Natural killer cell treated with Interleukin-12 subunit alpha and Interleukin-12 subunit beta and Interleukin-15 and Interleukin-18, amount 100 ng/mL, for 72 hours (primary cell): ENCODE measurements at regions not wholly inside any gene's neighbourhood (a gene's known extent, or its start where the extent isn't known, plus 50 kb on each side); places are given as distances from the start of the nearest gene placed in this dataset.

ENCODE experiments used
- ATAC-seq, 2 donors: fragments of 150-1000 bp; cut with Tn5 transposase in 1 of 2; sonication (Bioruptor Pico), chemical (Tn5 transposase) in 1 of 2; 2 replicates each; pipeline ENCODE4 v1.10.0; 2021
- DNase-seq: peaks from one replicate; pipeline ENCODE4 v3.0.0; 2022; ENCODE audit warnings: low spot score
- H3K27ac Mint-ChIP-seq, 2 donors: 1 replicate in 1 of 2; 2 replicates in 1 of 2; pipeline ENCODE4 v1.8.0; 2022; ENCODE audit warnings: mixed read lengths in 2 of 2, mild to moderate bottlenecking in 1 of 2, moderate library complexity in 1 of 2
- H3K27me3 Mint-ChIP-seq, 2 donors: 1 replicate in 1 of 2; 2 replicates in 1 of 2; pipeline ENCODE4 v1.8.0; 2022; ENCODE audit warnings: mixed read lengths in 2 of 2
- H3K36me3 Mint-ChIP-seq: one replicate; pipeline ENCODE4 v1.8.0; 2022; ENCODE audit warnings: mixed read lengths
- H3K4me1 Mint-ChIP-seq, 2 donors: 1 replicate in 1 of 2; 2 replicates in 1 of 2; pipeline ENCODE4 v1.8.0; 2022; ENCODE audit warnings: low read depth in 2 of 2, mixed read lengths in 2 of 2, mild to moderate bottlenecking in 1 of 2
- H3K4me3 Mint-ChIP-seq: one replicate; pipeline ENCODE4 v1.8.0; 2022; ENCODE audit warnings: mixed read lengths
- H3K9me3 Mint-ChIP-seq: 2 replicates; pipeline ENCODE4 v1.8.0; 2022; ENCODE audit warnings: mixed read lengths

DNA sequence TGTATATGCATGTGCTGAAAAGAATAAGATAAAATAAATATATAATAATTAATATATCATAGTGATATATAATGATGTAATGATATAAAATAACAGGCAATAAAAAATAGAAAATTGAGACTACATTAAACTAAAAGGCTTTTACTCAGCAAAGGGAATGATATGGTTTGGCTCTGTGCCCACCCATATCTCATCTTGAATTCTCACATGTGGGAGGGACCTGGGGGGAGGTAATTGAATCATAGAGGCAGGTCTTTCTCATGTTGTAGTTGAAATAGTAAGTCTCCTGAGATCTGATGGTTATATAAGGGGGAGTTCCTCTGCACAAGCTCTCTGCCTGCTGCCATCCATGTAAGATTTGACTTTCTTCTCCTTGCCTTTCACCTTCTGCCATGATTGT, 1550.9 kb upstream of the CDH6 start:
- ATAC-seq = no peak
- Mint-ChIP-seq H3K36me3 (no peaks in the 10 kb centered on the region), H3K27ac (no peak overlapping the region), H3K4me1 (no peaks in the 10 kb centered on the region), H3K9me3 (peaks cover 21% of the 10 kb centered on the region), H3K4me3 (no peak overlapping the region), H3K27me3 (no peaks in the 10 kb centered on the region)
- no peak for DNase-seq

- DNase-seq (no peak), ATAC-seq (no peak)
- Mint-ChIP-seq H3K27me3 (no peaks in the 10 kb centered on the region), H3K4me1 (no peaks in the 10 kb centered on the region), H3K4me3 (no peak overlapping the region), H3K9me3 (peaks cover 17% of the 10 kb centered on the region), H3K36me3 (peaks cover 8% of the 10 kb centered on the region), H3K27ac (no peak overlapping the region)
Measured at GRCh38 chr5:29614206-29614605, 1579.3 kb upstream of the CDH6 start.

DNA sequence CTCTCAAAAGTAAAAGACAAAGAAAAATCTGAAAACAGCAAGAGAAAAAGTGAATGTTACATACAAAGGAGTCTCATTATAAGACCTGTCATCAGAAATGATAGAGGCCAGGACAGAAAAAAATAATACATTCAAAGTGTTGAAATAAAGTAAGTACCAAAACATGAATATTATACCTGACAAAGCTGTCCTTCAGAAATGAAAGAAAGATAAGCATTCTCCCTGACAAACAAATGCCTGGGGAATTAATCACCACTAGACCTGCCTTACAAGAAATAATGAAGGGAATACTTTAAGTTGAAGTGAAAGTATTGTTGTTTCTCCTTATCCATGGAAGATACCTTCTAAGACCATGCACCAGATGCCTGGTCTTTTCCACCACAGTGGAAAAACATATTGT, 1605.2 kb upstream of the CDH6 start:
- DNase-seq = no peak
- no peaks in the 10 kb centered on the region for H3K27me3 Mint-ChIP-seq
- no peak for ATAC-seq
- H3K36me3 Mint-ChIP-seq = peaks cover 9% of the 10 kb centered on the region
- H3K4me1 Mint-ChIP-seq = no peaks in the 10 kb centered on the region
- H3K4me3 Mint-ChIP-seq = no peak overlapping the region
- no peak overlapping the region for H3K27ac Mint-ChIP-seq
- peaks cover 20% of the 10 kb centered on the region for H3K9me3 Mint-ChIP-seq

- Mint-ChIP-seq H3K27me3 (no peaks in the 10 kb centered on the region), H3K4me3 (no peak overlapping the region), H3K4me1 (no peaks in the 10 kb centered on the region), H3K9me3 (peaks cover 21% of the 10 kb centered on the region), H3K36me3 (peaks cover 12% of the 10 kb centered on the region), H3K27ac (no peak overlapping the region)
- ATAC-seq (no peak), DNase-seq (no peak)
Measured at GRCh38 chr5:29587832-29588231, 1605.7 kb upstream of the CDH6 start.

GRCh38 chr5:29568028-29568427, 1625.5 kb upstream of the CDH6 start:
- Mint-ChIP-seq H3K36me3 (peaks cover 12% of the 10 kb centered on the region), H3K4me3 (no peak overlapping the region), H3K9me3 (peaks cover 14% of the 10 kb centered on the region), H3K27me3 (no peaks in the 10 kb centered on the region), H3K27ac (no peak overlapping the region), H3K4me1 (no peaks in the 10 kb centered on the region)
- no peak for ATAC-seq
- no peak for DNase-seq

DNA sequence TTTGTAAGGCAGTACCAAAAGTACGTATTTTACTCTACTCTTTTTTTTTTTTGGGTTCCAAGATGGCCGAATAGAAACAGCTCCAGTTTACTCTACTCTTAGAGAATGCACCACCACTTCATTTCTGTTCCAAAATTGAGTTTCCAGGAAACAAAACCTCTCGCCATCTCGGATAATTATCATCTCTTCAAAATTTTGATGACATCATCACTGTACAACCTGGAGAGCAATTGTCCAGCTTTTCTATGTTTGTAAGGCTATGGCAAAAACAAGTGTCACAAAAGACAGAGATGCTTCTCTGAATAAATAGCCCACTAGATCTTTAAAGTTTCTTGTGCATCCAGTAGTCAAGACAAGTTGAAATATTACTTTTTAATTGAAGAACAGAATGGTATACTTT, 1631.9 kb upstream of the CDH6 start:
- Mint-ChIP-seq H3K27me3 (no peaks in the 10 kb centered on the region), H3K36me3 (no peaks in the 10 kb centered on the region), H3K4me1 (no peaks in the 10 kb centered on the region), H3K27ac (no peak overlapping the region), H3K9me3 (peaks cover 5% of the 10 kb centered on the region), H3K4me3 (no peak overlapping the region)
- ATAC-seq (no peak), DNase-seq (no peak)

DNA sequence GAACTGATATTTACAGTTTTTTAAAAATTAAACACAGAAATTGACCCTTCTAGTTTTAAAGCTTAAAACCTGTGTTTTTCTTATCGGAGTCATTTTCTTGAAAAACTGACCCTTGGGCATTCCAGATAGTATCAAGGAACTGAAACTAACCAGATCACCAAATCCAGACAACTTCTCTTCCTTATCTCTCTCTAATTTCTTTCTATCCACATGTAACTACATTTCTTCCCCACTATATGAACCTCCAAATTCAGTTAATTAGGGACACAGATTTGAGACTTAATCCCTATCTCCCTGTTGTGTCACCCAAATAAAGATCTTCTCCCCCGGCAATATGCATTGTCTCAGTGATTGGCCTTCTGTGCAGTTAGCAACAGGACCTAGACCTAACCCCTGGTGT, 1643.0 kb upstream of the CDH6 start:
- H3K4me1 Mint-ChIP-seq = no peaks in the 10 kb centered on the region
- H3K27me3 Mint-ChIP-seq = no peaks in the 10 kb centered on the region
- no peak overlapping the region for H3K27ac Mint-ChIP-seq
- DNase-seq = no peak
- H3K36me3 Mint-ChIP-seq = peaks cover 15% of the 10 kb centered on the region
- no peak for ATAC-seq
- H3K4me3 Mint-ChIP-seq = no peak overlapping the region
- peaks cover 26% of the 10 kb centered on the region for H3K9me3 Mint-ChIP-seq

GRCh38 chr5:29548262-29548661, 1645.2 kb upstream of the CDH6 start:
- no peak overlapping the region for H3K27ac Mint-ChIP-seq
- DNase-seq = no peak
- peaks cover 13% of the 10 kb centered on the region for H3K36me3 Mint-ChIP-seq
- no peak for ATAC-seq
- H3K4me1 Mint-ChIP-seq = no peaks in the 10 kb centered on the region
- H3K4me3 Mint-ChIP-seq = no peak overlapping the region
- H3K27me3 Mint-ChIP-seq = no peaks in the 10 kb centered on the region
- H3K9me3 Mint-ChIP-seq = peaks cover 16% of the 10 kb centered on the region

DNA sequence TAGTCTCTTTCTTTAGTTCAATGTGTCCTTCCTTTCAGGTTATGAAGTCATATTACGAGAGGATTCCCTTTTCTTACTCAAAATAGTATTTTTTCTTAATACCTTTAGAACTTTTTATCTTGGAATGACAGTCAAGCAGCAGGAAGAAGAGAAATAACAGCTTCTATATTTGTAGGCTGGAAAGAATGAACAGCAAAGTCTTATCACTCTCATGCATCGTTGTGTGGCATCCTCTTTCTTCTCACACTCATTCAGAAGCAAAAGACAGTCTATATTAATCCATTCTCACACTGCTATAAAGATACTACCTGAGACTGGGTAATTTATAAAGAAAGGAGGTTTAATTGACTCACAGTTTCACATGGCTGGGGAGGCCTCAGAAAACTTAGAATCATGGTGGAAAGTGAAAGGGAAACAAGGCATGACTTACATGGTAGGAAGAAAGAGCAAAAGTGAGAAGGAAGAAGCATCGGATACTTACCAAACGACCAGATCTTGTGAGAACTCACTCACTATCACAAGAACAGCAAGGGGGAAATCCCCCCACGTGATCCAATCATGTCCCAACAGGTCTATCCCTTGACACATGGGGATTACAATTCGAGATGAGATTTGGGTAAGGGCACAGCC, 1646.1 kb upstream of the CDH6 start:
- Mint-ChIP-seq H3K4me1 (no peaks in the 10 kb centered on the region), H3K4me3 (no peak overlapping the region), H3K9me3 (peaks cover 14% of the 10 kb centered on the region), H3K27ac (no peak overlapping the region), H3K36me3 (peaks cover 13% of the 10 kb centered on the region), H3K27me3 (no peaks in the 10 kb centered on the region)
- no peak for ATAC-seq
- DNase-seq = no peak

DNA sequence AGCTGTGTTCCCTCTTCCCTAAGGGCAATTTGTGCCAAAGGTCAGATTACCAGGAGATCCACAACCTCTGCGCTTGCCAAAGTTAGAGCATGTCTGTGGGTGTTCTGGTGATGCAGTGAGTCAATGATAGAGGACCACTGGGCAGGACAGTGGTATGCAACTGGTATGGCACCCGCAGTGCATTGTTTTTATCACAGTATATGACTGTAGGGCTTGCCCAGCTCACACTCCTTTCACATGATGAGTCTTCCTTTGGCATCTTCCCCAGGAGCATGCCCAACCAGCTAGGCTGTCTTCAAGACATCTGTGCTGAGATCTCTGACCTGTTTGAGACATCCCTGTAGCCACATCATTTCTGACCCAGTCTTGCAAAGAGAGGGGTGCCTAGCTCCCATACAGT, 1650.0 kb upstream of the CDH6 start:
- Mint-ChIP-seq H3K9me3 (peaks cover 23% of the 10 kb centered on the region), H3K4me1 (no peaks in the 10 kb centered on the region), H3K4me3 (no peak overlapping the region), H3K27ac (no peak overlapping the region), H3K36me3 (peaks cover 19% of the 10 kb centered on the region), H3K27me3 (no peaks in the 10 kb centered on the region)
- ATAC-seq (no peak), DNase-seq (no peak)

DNA sequence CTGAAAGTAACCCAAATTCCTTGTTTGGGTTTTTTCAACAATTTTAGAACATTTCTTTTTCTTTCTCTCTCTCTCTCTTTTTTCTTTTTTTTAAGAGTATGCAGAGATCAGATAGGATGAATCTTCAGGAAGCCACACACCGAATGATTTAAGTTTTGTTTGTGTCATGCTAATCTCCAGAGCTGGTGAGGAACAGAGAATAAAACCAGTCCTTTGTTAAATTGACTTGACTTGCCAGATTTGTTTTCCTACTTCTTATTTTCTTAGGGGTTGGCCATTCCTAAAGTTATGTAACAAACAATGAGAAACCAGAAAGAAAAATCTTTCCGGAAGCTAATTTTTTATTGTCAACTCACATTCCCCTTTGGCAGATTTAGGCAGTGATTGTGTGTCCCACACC, 1669.3 kb upstream of the CDH6 start:
- Mint-ChIP-seq H3K9me3 (peaks cover 11% of the 10 kb centered on the region), H3K27me3 (no peaks in the 10 kb centered on the region), H3K36me3 (peaks cover 5% of the 10 kb centered on the region), H3K4me1 (no peaks in the 10 kb centered on the region), H3K27ac (no peak overlapping the region), H3K4me3 (no peak overlapping the region)
- DNase-seq (no peak), ATAC-seq (no peak)

GRCh38 chr5:29518176-29518575, 1675.3 kb upstream of the CDH6 start:
- no peaks in the 10 kb centered on the region for H3K36me3 Mint-ChIP-seq
- H3K4me1 Mint-ChIP-seq = no peaks in the 10 kb centered on the region
- H3K4me3 Mint-ChIP-seq = no peak overlapping the region
- DNase-seq (no peak), ATAC-seq (no peak)
- no peaks in the 10 kb centered on the region for H3K27me3 Mint-ChIP-seq
- no peak overlapping the region for H3K27ac Mint-ChIP-seq
- H3K9me3 Mint-ChIP-seq = peaks cover 4% of the 10 kb centered on the region

- no peak for ATAC-seq
- Mint-ChIP-seq H3K4me3 (no peak overlapping the region), H3K4me1 (no peaks in the 10 kb centered on the region), H3K9me3 (peaks cover 8% of the 10 kb centered on the region), H3K27me3 (no peaks in the 10 kb centered on the region), H3K36me3 (peaks cover 5% of the 10 kb centered on the region), H3K27ac (no peak overlapping the region)
- no peak for DNase-seq
Measured at GRCh38 chr5:29516224-29516623, 1677.3 kb upstream of the CDH6 start.

DNA sequence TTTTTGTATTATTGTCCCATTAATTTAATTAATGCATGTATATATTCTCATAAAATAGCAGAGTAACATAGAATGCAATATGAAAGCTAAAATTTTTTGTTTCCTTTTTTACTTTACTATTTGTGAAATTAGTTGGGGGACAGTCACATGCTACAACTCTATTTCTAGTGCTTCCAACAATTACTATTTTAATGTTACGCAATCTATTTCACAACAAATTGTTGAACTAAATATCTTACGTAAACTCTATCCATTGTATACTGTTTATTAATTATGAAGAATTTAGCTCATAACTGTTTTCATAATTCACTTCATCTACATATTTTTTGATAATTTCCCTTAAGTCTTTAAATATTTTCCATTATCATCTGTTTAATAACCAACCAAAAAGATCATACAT, 1685.4 kb upstream of the CDH6 start:
- peaks cover 7% of the 10 kb centered on the region for H3K36me3 Mint-ChIP-seq
- H3K27me3 Mint-ChIP-seq = no peaks in the 10 kb centered on the region
- no peak for ATAC-seq
- no peaks in the 10 kb centered on the region for H3K4me1 Mint-ChIP-seq
- DNase-seq = no peak
- no peak overlapping the region for H3K27ac Mint-ChIP-seq
- peaks cover 25% of the 10 kb centered on the region for H3K9me3 Mint-ChIP-seq
- H3K4me3 Mint-ChIP-seq = no peak overlapping the region

DNA sequence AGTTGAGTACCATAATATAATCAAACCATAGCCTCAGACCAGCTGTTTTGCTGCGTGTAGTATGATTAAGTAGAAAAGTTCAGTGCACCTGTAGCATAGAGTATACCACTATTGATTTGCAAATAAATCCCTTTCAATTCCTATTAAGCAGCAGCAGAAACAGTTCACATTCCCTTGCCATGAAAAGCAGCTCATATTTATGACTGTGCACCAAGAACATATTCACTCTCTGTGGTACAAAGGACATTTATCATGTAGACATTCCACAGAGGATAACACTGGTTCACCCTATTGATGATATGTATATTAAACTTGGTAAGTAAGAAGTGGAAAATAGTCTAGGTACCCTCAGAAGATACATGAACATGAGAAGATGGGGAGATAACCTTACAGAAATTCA, 1689.1 kb upstream of the CDH6 start:
- Mint-ChIP-seq H3K27ac (no peak overlapping the region), H3K4me1 (no peaks in the 10 kb centered on the region), H3K36me3 (peaks cover 5% of the 10 kb centered on the region), H3K9me3 (peaks cover 14% of the 10 kb centered on the region), H3K4me3 (no peak overlapping the region), H3K27me3 (no peaks in the 10 kb centered on the region)
- DNase-seq = no peak
- no peak for ATAC-seq
